HepG2 (cell line): ENCODE measurements at regions not wholly inside any gene's neighbourhood (a gene's known extent, or its start where the extent isn't known, plus 50 kb on each side); places are given as distances from the start of the nearest gene placed in this dataset.

Source experiments
- ATAC-seq: fragments of 200-7000 bp; cut with Tn5 transposase; 3 replicates; pipeline ENCODE4 v1.9.1; 2020; ENCODE audit warnings: mild to moderate bottlenecking, moderate library complexity
- BruUV-seq: library from RNA; stranded (reverse); fragments of 400-500 nt; replicated peaks from 2 replicates; lab custom pipeline; 2021; lab: Mats Ljungman, UMichigan
- CTCF ChIA-PET: fragments of 300-600 bp; formaldehyde crosslinking; extraction: SDS; loops from one replicate; lab custom pipeline; 2021; ENCODE audit warnings: low total read pairs, inconsistent platforms, low intra/inter-chr PET ratio; lab: Yijun Ruan, JAX
- POLR2A ChIA-PET: fragments of 350-600 bp; sonication (Branson Sonifier 250); formaldehyde crosslinking; loops from one replicate; lab custom pipeline; 2020; ENCODE audit warnings: antibody characterized with exemption, inconsistent platforms; lab: Yijun Ruan, JAX
- DNase-seq: peaks from one replicate; pipeline ENCODE4 v3.0.0-alpha.2; 2015; ENCODE audit warnings: low spot score
- FAIRE-seq: peaks from 3 replicates; lab custom pipeline; 2011; peaks lifted over from hg19 to GRCh38; lab: Jason Lieb, UNC
- H2AFZ ChIP-seq: one replicate; pipeline ENCODE4 v1.6.1; 2011; ENCODE audit warnings: low read length, inconsistent platforms
- H3K27ac ChIP-seq: fragments of 300-600 bp; 3 replicates; pipeline ENCODE4 v1.8.0; 2011; ENCODE audit warnings: mixed run types, mild to moderate bottlenecking, mixed read lengths, low read length, inconsistent platforms; ENCODE audit not compliant: insufficient read depth; ENCODE audit errors: extremely low read length
- H3K27me3 ChIP-seq, 2 experiments: fragments of 200-600 bp in 1 of 2; 2 replicates in 1 of 2; 3 replicates in 1 of 2; pipeline versions ENCODE4 v1.6.0 to v1.8.0; 2011; ENCODE audit warnings: low read length in 2 of 2, mild to moderate bottlenecking in 2 of 2, moderate library complexity in 2 of 2, inconsistent platforms in 1 of 2; ENCODE audit not compliant: insufficient read depth in 2 of 2, control insufficient read depth in 1 of 2
- H3K36me3 ChIP-seq, 2 experiments: fragments of 200-600 bp in 1 of 2; replicated peaks in 1 of 2; 2 replicates in 1 of 2; 3 replicates in 1 of 2; pipeline versions ENCODE4 v1.5.1 to v1.8.0; 2011; ENCODE audit warnings: low read length in 2 of 2, inconsistent platforms in 1 of 2; ENCODE audit not compliant: insufficient read depth in 2 of 2, control insufficient read depth in 1 of 2
- H3K4me1 ChIP-seq: 2 replicates; pipeline ENCODE4 v1.5.1; 2012; ENCODE audit warnings: low read length, inconsistent platforms; ENCODE audit not compliant: insufficient read depth
- H3K4me2 ChIP-seq: 2 replicates; pipeline ENCODE4 v1.6.0; 2011; ENCODE audit warnings: low read depth, low read length, inconsistent platforms
- H3K4me3 ChIP-seq, 3 experiments: fragments of 200-600 bp in 1 of 3; sonication (generic), shearing (Covaris generic) in 1 of 3; replicated peaks in 1 of 3; 2 replicates each; pipeline ENCODE4 v1.5.1; 2011 to 2016; ENCODE audit warnings: low read length in 3 of 3, inconsistent platforms in 2 of 3, low read depth in 2 of 3, mild to moderate bottlenecking in 2 of 3, control low read depth in 1 of 3, mixed read lengths in 1 of 3; ENCODE audit not compliant: insufficient read depth in 1 of 3
- H3K79me2 ChIP-seq: one replicate; pipeline ENCODE4 v1.6.1; 2011; ENCODE audit warnings: low read length, inconsistent platforms; ENCODE audit not compliant: insufficient read depth
- H3K9ac ChIP-seq: 2 replicates; pipeline ENCODE4 v1.6.0; 2011; ENCODE audit warnings: mild to moderate bottlenecking, low read depth, low read length, inconsistent platforms; ENCODE audit not compliant: insufficient read depth
- H3K9me3 ChIP-seq: 2 replicates; pipeline ENCODE4 v1.5.1; 2012; ENCODE audit warnings: mild to moderate bottlenecking, low read length
- H4K20me1 ChIP-seq: 2 replicates; pipeline ENCODE4 v1.6.0; 2011; ENCODE audit warnings: inconsistent platforms, mild to moderate bottlenecking, low read length, moderate library complexity; ENCODE audit not compliant: insufficient read depth
- JARID2 ChIP-seq: sonication (generic); formaldehyde crosslinking; IDR thresholded peaks from 2 replicates; pipeline ENCODE4 v1.8.1; 2023; ENCODE audit warnings: missing genetic modification reagents, inconsistent platforms; ENCODE audit not compliant: insufficient replicate concordance
- MAFF ChIP-seq: IDR thresholded peaks from 2 replicates; pipeline ENCODE4 v1.6.1; 2011; ENCODE audit warnings: low read depth, low read length, improper control_type of control experiment
- MAFK ChIP-seq, 2 experiments: IDR thresholded peaks in 1 of 2; conservative IDR thresholded peaks in 1 of 2; 2 replicates each; pipeline ENCODE4 v1.6.1; 2011; ENCODE audit warnings: improper control_type of control experiment in 2 of 2, low read length in 2 of 2
- RAD21 ChIP-seq: fragments of 450-650 bp; formaldehyde crosslinking; IDR thresholded peaks from 2 replicates; pipeline ENCODE4 v1.5.0; 2020; ENCODE audit warnings: mild to moderate bottlenecking
- REXO4 ChIP-seq: sonication (generic); formaldehyde crosslinking; IDR thresholded peaks from 2 replicates; pipeline ENCODE4 v1.8.0; 2022; ENCODE audit warnings: missing genetic modification reagents, mild to moderate bottlenecking, borderline replicate concordance
- TCF7 ChIP-seq: sonication (generic); IDR thresholded peaks from 2 replicates; pipeline ENCODE4 v1.6.1; 2016; ENCODE audit warnings: antibody characterized with exemption, low read depth
- ZBTB1 ChIP-seq: sonication (generic); formaldehyde crosslinking; IDR thresholded peaks from 2 replicates; pipeline ENCODE4 v1.4.0; 2020; ENCODE audit warnings: missing genetic modification reagents, borderline replicate concordance
- ZC3H13 ChIP-seq: sonication (generic); formaldehyde crosslinking; IDR thresholded peaks from 2 replicates; pipeline ENCODE4 v1.8.1; 2023; ENCODE audit warnings: mild to moderate bottlenecking, missing genetic modification reagents, moderate library complexity
- ZNF552 ChIP-seq: sonication (generic); formaldehyde crosslinking; IDR thresholded peaks from 2 replicates; pipeline ENCODE4 v1.9.0; 2022; ENCODE audit warnings: missing genetic modification reagents, mild to moderate bottlenecking, borderline replicate concordance
- WGBS: methylation state at CpG from one replicate; pipeline ENCODE4 v1.1.6; 2017; ENCODE audit warnings: low lambda C conversion rate; 5-methylcytosine and 5-hydroxymethylcytosine counted together
- in situ Hi-C: cut with HindIII; loops from 2 replicates; pipeline ENCODE4 v1.10.0; 2017; ENCODE audit warnings: low pct_unique_long_range_greater_than_20kb; ENCODE audit not compliant: extremely low pct_ligation_motif_present
- intact Hi-C: fragments of 100-400 bp; cut with micrococcal nuclease; formaldehyde crosslinking; loops from one replicate; pipeline ENCODE4 v1.10.0; 2022; ENCODE audit not compliant: unreplicated experiment
- TF ChIP-seq, protein P1 (sequence below): sonication (generic); formaldehyde crosslinking; IDR thresholded peaks from 2 replicates; pipeline ENCODE4 v1.4.0; 2020; ENCODE audit warnings: missing genetic modification reagents
- TF ChIP-seq, protein P2 (sequence below): sonication (generic); formaldehyde crosslinking; IDR thresholded peaks from 2 replicates; pipeline ENCODE4 v1.4.0; 2020; ENCODE audit warnings: mild to moderate bottlenecking, missing genetic modification reagents

DNA sequence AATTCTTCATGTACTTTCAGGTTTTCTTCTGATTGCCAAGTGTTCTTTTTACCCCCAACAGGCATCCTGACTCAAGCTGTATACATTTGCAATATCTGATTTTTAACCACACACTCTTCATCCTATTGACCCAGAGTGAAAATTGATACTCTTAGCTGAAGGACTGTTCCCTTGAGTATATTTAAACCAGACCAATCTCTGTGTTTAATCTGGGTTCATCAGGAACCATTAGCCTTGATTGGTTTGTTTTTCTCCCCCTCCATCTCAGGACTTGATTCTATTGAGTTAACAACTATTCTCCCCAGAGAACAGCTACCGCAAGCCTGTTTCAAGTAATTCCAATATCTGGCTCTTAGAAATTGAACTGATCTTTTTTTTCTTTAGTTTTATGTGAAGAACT, 222.3 kb upstream of the NOVA1 start:
- H3K36me3 ChIP-seq = no peaks in the 10 kb centered on the region
- H3K27ac ChIP-seq = no peak overlapping the region
- DNase-seq (no peak), FAIRE-seq (no peak), ATAC-seq (no peak)
- no peaks in the 10 kb centered on the region for H4K20me1 ChIP-seq
- in situ Hi-C loops (no loop called here), intact Hi-C loops (no loop called here)
- no peak overlapping the region for H3K9ac ChIP-seq
- H3K4me2 ChIP-seq = no peak overlapping the region
- 1% methylated on average over 1 of the region's 1 CpG for WGBS
- no peaks in the 10 kb centered on the region for H3K79me2 ChIP-seq
- H3K4me3 ChIP-seq = no peak overlapping the region
- H2AFZ ChIP-seq = no peak overlapping the region
- no TSS peak for BruUV-seq
- ChIA-PET CTCF (no interaction called here), POLR2A (no interaction called here)
- no peaks in the 10 kb centered on the region for H3K4me1 ChIP-seq
- H3K27me3 ChIP-seq = no peaks in the 10 kb centered on the region
- H3K9me3 ChIP-seq = peaks cover 88% of the 10 kb centered on the region
- TF ChIP-seq REXO4 = no peak
- no peak for TF ChIP-seq ZNF552
- TF ChIP-seq ZBTB1 (CRISPR knock-in tag) = no peak
- TF ChIP-seq, protein P1, sequence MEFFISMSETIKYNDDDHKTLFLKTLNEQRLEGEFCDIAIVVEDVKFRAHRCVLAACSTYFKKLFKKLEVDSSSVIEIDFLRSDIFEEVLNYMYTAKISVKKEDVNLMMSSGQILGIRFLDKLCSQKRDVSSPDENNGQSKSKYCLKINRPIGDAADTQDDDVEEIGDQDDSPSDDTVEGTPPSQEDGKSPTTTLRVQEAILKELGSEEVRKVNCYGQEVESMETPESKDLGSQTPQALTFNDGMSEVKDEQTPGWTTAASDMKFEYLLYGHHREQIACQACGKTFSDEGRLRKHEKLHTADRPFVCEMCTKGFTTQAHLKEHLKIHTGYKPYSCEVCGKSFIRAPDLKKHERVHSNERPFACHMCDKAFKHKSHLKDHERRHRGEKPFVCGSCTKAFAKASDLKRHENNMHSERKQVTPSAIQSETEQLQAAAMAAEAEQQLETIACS (CRISPR knock-in tag) = no peak
- no peak for TF ChIP-seq RAD21 (CRISPR knock-in tag)
- no peak for TF ChIP-seq TCF7
- no peak for TF ChIP-seq ZC3H13 (CRISPR knock-in tag)

- H3K9ac ChIP-seq = no peak overlapping the region
- no peaks in the 10 kb centered on the region for H3K27me3 ChIP-seq
- peaks cover 88% of the 10 kb centered on the region for H3K9me3 ChIP-seq
- H3K79me2 ChIP-seq = no peaks in the 10 kb centered on the region
- no peak overlapping the region for H2AFZ ChIP-seq
- DNase-seq (no peak), ATAC-seq (no peak), FAIRE-seq (no peak)
- H3K4me2 ChIP-seq = no peak overlapping the region
- intact Hi-C loops (no loop called here), in situ Hi-C loops (no loop called here)
- ChIA-PET CTCF (no interaction called here), POLR2A (no interaction called here)
- WGBS = 24% methylated on average over 4 of the region's 4 CpGs
- H3K36me3 ChIP-seq = no peaks in the 10 kb centered on the region
- no TSS peak for BruUV-seq
- H4K20me1 ChIP-seq = no peaks in the 10 kb centered on the region
- no peak overlapping the region for H3K4me3 ChIP-seq
- no peaks in the 10 kb centered on the region for H3K4me1 ChIP-seq
- H3K27ac ChIP-seq = no peak overlapping the region
- TF ChIP-seq, protein P2, sequence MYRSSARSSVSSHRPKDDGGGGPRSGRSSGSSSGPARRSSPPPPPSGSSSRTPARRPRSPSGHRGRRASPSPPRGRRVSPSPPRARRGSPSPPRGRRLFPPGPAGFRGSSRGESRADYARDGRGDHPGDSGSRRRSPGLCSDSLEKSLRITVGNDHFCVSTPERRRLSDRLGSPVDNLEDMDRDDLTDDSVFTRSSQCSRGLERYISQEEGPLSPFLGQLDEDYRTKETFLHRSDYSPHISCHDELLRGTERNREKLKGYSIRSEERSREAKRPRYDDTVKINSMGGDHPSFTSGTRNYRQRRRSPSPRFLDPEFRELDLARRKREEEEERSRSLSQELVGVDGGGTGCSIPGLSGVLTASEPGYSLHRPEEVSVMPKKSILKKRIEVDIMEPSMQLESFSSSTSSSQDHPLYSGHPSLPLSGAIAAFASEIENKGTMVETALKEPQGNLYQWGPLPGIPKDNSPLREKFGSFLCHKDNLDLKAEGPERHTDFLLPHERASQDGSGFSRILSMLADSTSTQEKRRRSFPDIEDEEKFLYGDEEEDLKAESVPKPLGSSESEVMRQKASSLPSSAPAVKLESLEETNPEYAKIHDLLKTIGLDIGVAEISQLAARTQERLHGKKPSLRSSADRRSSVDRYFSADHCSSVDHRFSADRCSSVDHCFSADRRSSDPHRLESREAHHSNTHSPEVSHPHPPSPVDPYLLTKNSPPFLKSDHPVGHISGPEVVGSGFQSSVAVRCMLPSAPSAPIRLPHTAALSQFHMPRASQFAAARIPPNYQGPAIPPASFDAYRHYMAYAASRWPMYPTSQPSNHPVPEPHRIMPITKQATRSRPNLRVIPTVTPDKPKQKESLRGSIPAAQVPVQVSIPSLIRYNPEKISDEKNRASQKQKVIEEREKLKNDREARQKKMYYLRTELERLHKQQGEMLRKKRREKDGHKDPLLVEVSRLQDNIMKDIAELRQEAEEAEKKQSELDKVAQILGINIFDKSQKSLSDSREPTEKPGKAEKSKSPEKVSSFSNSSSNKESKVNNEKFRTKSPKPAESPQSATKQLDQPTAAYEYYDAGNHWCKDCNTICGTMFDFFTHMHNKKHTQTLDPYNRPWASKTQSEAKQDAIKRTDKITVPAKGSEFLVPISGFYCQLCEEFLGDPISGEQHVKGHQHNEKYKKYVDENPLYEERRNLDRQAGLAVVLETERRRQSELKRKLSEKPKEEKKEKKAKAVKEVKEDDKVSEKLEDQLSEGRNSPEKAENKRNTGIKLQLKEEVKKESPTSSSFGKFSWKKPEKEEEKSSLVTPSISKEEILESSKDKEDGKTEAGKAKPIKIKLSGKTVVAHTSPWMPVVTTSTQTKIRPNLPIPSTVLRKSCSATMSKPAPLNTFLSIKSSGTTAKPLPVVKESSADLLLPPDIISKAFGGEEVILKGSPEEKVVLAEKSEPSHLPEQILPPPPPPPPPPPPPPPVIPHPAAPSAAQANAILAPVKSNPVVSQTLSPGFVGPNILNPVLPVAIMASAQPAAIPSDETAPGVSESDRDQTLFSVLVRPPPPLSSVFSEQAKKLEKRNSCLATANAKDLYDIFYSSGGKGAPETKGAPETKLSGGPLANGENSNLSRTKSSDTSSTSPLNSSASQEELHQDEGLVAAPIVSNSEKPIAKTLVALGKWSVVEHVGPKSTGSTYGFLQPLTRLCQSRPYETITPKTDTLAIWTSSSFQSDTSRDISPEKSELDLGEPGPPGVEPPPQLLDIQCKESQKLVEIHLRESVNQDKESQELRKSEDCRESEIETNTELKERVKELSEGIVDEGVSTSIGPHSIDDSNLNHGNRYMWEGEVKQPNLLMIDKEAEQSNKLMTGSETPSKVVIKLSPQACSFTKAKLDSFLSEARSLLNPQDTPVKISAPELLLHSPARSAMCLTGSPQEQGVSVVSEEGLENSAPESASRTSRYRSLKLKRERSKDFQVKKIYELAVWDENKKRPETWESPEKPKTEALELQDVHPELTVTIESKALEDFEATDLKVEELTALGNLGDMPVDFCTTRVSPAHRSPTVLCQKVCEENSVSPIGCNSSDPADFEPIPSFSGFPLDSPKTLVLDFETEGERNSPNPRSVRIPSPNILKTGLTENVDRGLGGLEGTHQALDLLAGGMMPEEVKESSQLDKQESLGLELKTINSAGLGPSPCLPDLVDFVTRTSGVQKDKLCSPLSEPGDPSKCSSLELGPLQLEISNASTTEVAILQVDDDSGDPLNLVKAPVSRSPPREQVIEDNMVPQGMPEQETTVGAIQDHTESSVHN (CRISPR knock-in tag) = no peak
- TF ChIP-seq JARID2 (no peak), MAFF (peak; percentile 86), MAFK (conservative IDR thresholded peaks at IDR 0.05 in 1 of 2, IDR thresholded peaks at IDR 0.05 in 1 of 2; ENCODE audit: low read length in 2 of 2) (peak; percentile 82 to 84)
Observed at GRCh38 chr14:26820572-26820971, 222.7 kb upstream of the NOVA1 start.
